HAP-1 (cell line): ENCODE measurements at regions not wholly inside any gene's neighbourhood (a gene's known extent, or its start where the extent isn't known, plus 50 kb on each side); places are given as distances from the start of the nearest gene placed in this dataset.

Experiments used
- DNase-seq, 2 experiments: peaks; one replicate each; pipeline ENCODE4 v3.0.0-alpha.2; 2016 to 2020; ENCODE audit warnings: low spot score in 2 of 2
- H3K27me3 ChIP-seq: fragments of 250-450 bp; sonication (Bioruptor Pico); 2 replicates; pipeline ENCODE4 v1.5.1; 2020; ENCODE audit warnings: low read depth, mild to moderate bottlenecking, moderate library complexity
- H3K36me3 ChIP-seq: fragments of 250-450 bp; sonication (Bioruptor Pico); replicated peaks from 2 replicates; pipeline ENCODE4 v1.5.1; 2020; ENCODE audit warnings: mild to moderate bottlenecking
- H3K4me1 ChIP-seq: fragments of 250-450 bp; sonication (Bioruptor Pico); 2 replicates; pipeline ENCODE4 v1.5.1; 2020; ENCODE audit warnings: mild to moderate bottlenecking
- H3K4me3 ChIP-seq: fragments of 250-450 bp; sonication (Bioruptor Pico); 2 replicates; pipeline ENCODE4 v1.5.1; 2020; ENCODE audit warnings: mild to moderate bottlenecking, moderate library complexity
- H3K9me3 ChIP-seq: fragments of 250-450 bp; sonication (Bioruptor Pico); 2 replicates; pipeline ENCODE4 v1.5.1; 2020; ENCODE audit warnings: mild to moderate bottlenecking, moderate library complexity
- in situ Hi-C: fragments of 300-500 bp; cut with MboI; formaldehyde crosslinking; loops from 3 replicates; pipeline ENCODE4 v1.14.3; 2020; ENCODE audit warnings: low sequenced_read_pairs, inconsistent platforms, mixed read lengths

DNA sequence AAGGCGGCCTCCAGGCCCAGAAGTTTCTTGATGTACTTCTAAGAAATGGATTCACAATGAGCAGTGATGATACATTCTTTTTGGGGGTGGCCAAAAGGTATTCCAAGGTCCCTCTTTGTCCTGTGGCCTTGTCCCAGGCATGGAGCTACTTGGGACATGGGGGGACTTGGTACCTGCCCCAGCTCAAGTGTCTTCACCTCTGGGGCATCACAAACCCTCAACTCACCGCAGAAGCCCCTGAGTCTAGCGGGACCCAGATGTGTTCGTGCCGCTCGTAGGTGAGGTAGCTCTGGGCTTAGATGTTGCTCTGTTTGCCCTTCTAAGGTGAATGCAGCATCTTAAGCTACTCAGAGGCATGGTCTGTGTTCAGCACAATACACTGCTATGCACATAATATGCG is 338.0 kb upstream of the IRX4 start:
- H3K9me3 ChIP-seq, result no peaks in the 10 kb centered on the region
- no peak for DNase-seq
- H3K4me1 ChIP-seq, result no peaks in the 10 kb centered on the region
- no peaks in the 10 kb centered on the region for H3K36me3 ChIP-seq
- H3K27me3 ChIP-seq, result no peaks in the 10 kb centered on the region
- in situ Hi-C loops, result no loop called here
- H3K4me3 ChIP-seq, result no peak overlapping the region

DNA sequence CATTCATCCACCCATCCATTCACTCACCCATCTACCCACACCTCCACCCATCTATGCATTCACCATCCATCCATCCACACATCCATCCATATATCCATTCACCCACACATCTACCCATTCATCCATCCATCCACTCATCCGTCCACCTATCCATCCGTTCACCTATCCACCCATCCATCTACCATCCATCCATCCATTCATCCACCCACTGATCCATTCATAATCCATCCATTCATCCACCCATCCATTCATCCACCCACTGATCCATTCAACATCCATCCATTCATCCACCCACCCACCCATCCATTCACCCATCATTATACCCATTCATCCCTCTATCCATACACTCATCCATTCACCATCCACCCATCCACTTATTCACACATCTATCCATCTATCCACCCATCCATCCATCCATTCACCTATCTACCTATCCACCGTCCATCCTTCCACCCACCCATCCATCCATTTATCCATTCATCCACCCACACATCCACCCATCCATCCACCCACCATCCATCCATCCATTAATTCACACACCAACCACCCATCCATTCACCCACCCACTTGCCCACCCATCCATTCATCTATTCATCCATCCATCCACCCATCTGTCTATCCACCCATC is 336.5 kb upstream of the IRX4 start:
- H3K4me1 ChIP-seq, result no peaks in the 10 kb centered on the region
- H3K4me3 ChIP-seq, result no peak overlapping the region
- in situ Hi-C loops, result no loop called here
- no peaks in the 10 kb centered on the region for H3K27me3 ChIP-seq
- no peaks in the 10 kb centered on the region for H3K9me3 ChIP-seq
- H3K36me3 ChIP-seq, result no peaks in the 10 kb centered on the region
- no peak for DNase-seq

DNA sequence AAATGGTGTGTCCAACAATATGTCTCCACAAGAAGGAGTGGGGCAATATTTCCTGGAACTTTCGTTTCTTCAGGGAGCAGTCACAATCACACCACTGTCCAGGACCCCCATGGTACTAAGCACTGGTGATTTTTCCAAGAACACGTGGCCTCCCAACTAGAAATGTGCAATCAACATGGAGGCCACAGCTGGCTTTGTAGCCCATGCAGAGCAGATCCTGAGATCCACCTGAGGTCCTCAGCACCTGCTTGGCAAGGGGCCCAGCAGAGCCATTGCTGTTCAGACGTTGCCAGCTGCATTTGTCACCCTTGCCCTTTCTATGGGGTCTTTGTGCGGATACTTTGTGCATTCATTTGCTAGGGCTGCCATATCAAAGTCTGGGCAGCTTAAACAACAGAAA is 334.5 kb upstream of the IRX4 start:
- Histone ChIP-seq H3K27me3 (no peaks in the 10 kb centered on the region), H3K9me3 (no peaks in the 10 kb centered on the region)
- in situ Hi-C loops, result no loop called here

DNA sequence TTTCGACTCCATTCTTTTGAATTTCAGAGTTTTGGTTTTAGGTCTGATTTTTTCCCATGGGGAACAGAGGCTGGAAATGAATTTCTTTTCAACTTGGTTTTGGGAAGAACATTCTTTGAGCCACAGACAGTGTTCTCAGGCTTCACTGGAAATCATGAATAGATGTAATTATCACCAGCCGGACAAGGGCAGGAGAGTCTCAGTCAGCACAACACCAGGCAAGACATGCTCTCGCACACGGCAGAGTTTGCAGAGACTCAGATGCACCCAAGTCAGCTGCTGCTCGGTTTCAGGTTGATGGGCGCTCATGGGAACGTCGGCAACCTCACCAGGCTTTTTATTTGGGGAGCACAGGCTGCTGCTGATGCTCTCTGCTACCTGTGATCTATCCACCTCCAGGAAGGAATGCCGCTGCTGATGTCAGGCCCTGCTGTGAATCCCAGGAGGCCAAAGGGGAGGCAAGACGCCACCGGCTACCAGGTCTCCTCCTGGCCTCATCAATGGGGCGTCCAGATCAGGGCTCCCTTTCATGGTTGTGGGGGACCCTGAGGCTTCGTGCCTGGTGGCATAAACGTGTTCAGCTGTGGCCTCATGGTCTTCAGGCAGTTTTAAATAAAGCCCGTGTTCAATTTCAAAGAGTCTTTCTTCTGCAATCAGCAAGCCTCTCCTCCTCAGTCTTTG is 332.3 kb upstream of the IRX4 start:
- no peak for DNase-seq
- Histone ChIP-seq H3K27me3 (no peaks in the 10 kb centered on the region), H3K4me1 (no peaks in the 10 kb centered on the region), H3K9me3 (no peaks in the 10 kb centered on the region), H3K36me3 (no peaks in the 10 kb centered on the region), H3K4me3 (no peak overlapping the region)
- in situ Hi-C loops, result no loop called here

More for the DNA sequence above, 334.5 kb upstream of the IRX4 start:
- H3K36me3 ChIP-seq, result no peaks in the 10 kb centered on the region
- no peak overlapping the region for H3K4me3 ChIP-seq
- no peaks in the 10 kb centered on the region for H3K4me1 ChIP-seq
- no peak for DNase-seq

DNA sequence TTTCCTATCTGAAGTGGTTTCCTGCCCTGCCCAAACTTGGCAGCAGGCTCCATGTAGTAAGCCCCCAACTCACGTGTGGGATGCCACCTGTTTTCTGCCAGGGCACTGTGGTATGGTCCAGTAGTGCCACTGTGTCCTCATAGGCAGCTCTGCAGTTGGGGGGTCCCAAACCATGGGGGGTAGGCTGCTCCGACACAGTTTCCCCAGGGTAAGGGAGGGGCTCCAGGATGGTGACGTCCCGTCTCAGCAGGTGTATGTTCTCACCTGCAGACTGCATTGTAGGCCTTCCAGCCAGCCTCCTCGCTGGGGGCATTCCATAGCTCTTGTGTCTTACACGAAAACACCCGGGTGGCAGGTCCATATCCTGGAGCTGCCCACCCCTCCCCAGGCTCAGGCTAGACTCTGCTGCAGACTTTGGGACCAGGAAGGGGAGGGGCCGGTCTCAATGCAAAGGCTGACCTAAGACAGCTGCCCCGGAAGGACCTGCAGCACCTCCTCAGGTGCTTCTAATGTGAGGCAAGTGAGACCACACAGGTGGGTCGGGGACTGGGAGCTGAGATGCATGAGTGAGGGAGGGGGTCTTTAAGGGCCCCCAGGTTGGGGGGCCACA is 330.5 kb upstream of the IRX4 start:
- H3K4me1 ChIP-seq, result no peaks in the 10 kb centered on the region
- no peaks in the 10 kb centered on the region for H3K36me3 ChIP-seq
- in situ Hi-C loops, result no loop called here
- H3K27me3 ChIP-seq, result no peaks in the 10 kb centered on the region
- H3K4me3 ChIP-seq, result no peak overlapping the region
- no peaks in the 10 kb centered on the region for H3K9me3 ChIP-seq
- DNase-seq, result no peak

DNA sequence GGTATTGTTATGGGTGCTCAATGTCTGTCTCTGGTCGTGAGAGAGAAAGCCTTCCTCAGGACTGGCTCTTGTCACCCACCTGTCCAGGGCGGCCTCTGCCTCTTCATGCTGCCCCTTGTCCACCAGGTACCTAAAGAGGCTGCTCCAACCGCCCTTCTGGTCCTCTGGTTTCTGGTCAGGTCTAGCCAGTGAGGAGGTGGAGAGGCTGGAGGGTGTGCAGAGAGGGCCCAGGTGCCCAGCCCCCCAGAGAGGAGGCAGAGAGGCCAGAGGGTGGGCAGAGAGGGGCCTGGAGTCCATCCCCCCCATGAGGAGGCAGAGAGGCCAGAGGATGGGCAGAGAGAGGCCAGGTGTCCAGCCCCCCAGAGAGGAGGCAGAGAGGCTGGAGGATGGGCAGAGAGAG is 329.8 kb upstream of the IRX4 start:
- no peaks in the 10 kb centered on the region for H3K4me1 ChIP-seq
- no peak for DNase-seq
- H3K9me3 ChIP-seq, result no peaks in the 10 kb centered on the region
- H3K36me3 ChIP-seq, result no peaks in the 10 kb centered on the region
- no peaks in the 10 kb centered on the region for H3K27me3 ChIP-seq
- no peak overlapping the region for H3K4me3 ChIP-seq
- in situ Hi-C loops, result no loop called here

DNA sequence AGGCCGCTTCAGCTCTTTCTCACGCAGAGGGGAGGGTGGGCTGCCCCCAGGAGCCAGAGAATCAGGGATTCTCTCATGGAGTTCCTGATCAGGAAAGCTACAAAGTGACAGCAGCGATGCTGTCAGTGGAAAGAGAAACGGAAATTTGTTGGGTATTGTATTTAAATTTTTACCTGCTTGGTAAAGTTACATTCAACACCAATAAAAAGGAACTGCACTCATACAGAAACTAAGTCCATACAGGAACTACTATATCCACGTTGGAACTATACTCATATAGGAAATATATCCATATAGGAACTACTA is 325.5 kb upstream of the IRX4 start:
- in situ Hi-C loops, result no loop called here
- no peak for DNase-seq
- H3K4me3 ChIP-seq, result no peak overlapping the region
- no peaks in the 10 kb centered on the region for H3K36me3 ChIP-seq
- H3K4me1 ChIP-seq, result no peaks in the 10 kb centered on the region
- H3K27me3 ChIP-seq, result no peaks in the 10 kb centered on the region
- H3K9me3 ChIP-seq, result no peaks in the 10 kb centered on the region

DNA sequence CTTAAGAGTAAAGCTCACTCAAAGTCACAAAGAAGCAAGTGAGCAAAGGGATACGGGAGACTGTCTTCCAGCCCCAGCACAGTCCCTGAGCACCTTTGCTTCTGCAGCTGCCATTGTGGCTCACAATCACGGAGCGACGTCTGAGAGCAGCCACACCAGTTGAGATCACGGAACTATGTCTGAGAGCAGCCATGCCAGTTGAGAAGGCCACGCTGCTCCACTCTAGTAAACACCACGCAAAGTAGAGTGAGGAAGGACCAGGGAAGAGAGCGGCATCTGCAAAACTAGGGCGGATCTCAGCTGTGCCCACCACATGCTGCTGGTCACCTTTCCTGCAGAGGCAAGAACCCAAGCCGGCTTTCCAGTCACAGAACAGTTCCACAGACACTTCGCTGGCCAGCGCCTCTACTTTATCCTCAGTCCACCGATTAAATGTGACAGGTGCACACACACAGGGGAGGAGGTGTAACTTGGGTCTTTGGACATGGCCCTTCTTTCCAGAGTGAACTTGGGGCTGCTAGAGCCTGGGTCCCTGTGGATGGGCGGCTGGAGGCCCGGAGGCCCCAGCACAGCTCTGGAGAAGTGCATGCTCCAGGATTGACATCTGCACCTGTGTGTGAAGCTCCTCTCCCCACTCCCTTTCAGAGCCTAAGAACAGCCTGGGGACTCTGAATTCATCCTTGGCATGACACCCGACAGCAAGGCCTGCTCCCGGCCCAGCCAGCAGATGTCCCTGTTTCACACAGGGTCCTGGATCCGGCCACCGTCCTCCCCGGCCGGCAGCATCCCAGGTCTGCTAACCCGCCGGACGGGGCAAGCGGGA is 324.9 kb upstream of the IRX4 start:
- no peaks in the 10 kb centered on the region for H3K9me3 ChIP-seq
- peak in 1 of 2 experiments; percentile 49 for DNase-seq
- H3K4me1 ChIP-seq, result no peaks in the 10 kb centered on the region
- no peaks in the 10 kb centered on the region for H3K27me3 ChIP-seq
- H3K36me3 ChIP-seq, result no peaks in the 10 kb centered on the region
- in situ Hi-C loops, result no loop called here
- H3K4me3 ChIP-seq, result no peak overlapping the region

DNA sequence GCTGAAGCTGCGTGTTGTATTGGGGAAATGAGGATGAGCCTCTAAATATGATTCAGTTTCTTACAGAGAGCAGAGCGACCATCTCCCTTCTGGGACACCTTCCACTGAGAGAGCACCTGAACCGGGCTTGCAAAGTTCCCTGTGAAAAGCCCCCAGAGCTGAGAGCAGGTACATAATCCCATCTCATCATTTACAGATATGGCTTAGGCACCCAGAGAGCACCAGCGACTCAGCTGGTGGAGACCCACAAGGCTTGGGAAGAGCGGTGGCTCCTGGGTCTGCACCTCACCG is 324.3 kb upstream of the IRX4 start:
- Histone ChIP-seq H3K4me1 (no peaks in the 10 kb centered on the region), H3K27me3 (no peaks in the 10 kb centered on the region), H3K9me3 (no peaks in the 10 kb centered on the region), H3K4me3 (no peak overlapping the region), H3K36me3 (no peaks in the 10 kb centered on the region)
- DNase-seq, result no peak
- in situ Hi-C loops, result no loop called here

DNA sequence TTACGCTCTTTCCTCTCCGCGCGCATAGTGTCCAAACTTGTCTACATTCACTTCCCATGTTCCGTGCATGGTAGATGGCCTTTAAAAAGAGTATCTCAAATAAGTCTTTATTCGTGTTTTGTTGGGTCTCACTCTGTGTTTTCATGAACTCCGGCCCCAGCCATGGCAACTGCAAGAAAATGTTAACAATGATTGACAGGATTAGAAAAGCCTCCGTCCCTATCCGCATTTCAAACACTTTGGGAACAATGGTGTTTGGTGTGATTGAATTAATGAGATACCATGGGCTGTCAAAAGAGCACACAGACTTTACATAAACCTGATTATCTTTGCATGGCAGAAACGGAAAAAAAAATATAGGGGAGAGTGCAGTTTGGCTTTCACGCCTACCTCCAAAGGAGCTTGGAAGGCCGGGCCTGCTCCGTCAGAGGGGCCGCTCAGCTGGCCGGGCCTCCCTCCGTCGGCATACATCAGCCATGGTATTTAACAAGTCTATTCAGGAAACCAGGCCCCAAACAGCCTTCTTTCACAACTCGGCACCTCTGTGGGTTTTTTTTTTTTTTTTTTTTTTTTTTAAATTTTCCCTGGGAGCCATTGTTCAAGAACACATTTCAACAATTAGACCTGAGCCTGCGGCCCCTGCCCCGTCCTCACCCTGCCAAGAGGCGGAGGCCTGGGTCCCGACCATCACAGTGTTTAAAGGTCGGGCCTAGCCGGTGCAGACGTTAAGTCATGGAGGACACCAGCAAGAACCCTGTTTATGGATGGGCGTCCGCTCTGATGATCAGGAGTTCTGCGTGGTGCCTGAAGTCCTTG is 323.8 kb upstream of the IRX4 start:
- in situ Hi-C loops, result no loop called here

DNA sequence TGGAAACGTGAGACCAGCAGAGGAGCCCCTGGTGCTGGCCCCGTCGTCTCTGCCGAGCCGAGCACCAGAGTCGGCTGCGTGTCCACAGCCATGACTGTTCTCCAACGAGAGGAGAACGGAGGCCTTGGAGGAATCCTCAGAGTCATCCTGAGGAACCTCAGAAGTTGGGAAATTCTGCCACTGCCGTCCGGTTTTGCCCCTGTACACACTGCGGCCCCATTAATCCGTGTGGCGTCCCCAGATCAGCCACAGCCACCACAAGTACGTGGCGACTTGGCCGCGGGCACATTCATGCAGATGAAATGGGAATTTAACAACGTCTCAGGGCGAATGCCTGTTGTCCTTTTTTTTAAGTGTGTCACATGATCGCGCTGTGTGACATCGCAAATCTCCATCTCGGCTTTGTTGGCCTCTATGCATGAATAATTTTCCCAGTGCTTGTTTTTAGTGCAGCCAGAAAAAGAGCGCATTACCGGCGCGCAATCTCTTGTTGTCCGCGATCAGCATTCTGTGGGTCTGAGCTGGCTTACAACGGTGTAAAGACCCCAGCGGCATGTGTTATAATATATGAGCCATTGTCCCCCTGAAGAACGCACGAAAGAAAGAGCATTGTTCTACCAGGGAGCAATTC is 323.0 kb upstream of the IRX4 start:
- H3K36me3 ChIP-seq, result no peaks in the 10 kb centered on the region
- no peak overlapping the region for H3K4me3 ChIP-seq
- no peaks in the 10 kb centered on the region for H3K4me1 ChIP-seq
- H3K9me3 ChIP-seq, result no peaks in the 10 kb centered on the region
- no peaks in the 10 kb centered on the region for H3K27me3 ChIP-seq
- DNase-seq, result no peak
- in situ Hi-C loops, result no loop called here

More for the DNA sequence above, 323.8 kb upstream of the IRX4 start:
- no peak for DNase-seq
- Histone ChIP-seq H3K9me3 (no peaks in the 10 kb centered on the region), H3K27me3 (no peaks in the 10 kb centered on the region), H3K4me3 (no peak overlapping the region), H3K36me3 (no peaks in the 10 kb centered on the region), H3K4me1 (no peaks in the 10 kb centered on the region)

DNA sequence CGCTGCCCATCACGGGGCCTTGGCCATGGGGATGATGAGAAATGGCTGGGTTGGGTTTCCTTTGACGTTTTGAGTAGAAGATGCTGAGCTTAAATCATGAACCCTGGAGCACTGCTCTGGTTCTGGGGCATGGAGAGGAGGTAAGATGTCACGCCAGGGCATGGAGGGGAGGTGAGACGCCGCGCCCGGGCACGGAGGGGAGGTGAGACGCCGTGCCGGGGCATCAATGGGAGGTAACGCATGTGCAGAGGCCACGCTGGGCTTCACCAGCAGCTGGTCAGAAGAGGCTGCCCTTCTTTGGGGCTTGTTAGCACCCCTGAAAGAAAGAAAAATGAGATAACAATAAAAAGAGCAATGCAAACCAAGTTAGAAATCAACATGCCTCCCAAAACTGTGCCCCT is 322.5 kb upstream of the IRX4 start:
- in situ Hi-C loops, result no loop called here

DNA sequence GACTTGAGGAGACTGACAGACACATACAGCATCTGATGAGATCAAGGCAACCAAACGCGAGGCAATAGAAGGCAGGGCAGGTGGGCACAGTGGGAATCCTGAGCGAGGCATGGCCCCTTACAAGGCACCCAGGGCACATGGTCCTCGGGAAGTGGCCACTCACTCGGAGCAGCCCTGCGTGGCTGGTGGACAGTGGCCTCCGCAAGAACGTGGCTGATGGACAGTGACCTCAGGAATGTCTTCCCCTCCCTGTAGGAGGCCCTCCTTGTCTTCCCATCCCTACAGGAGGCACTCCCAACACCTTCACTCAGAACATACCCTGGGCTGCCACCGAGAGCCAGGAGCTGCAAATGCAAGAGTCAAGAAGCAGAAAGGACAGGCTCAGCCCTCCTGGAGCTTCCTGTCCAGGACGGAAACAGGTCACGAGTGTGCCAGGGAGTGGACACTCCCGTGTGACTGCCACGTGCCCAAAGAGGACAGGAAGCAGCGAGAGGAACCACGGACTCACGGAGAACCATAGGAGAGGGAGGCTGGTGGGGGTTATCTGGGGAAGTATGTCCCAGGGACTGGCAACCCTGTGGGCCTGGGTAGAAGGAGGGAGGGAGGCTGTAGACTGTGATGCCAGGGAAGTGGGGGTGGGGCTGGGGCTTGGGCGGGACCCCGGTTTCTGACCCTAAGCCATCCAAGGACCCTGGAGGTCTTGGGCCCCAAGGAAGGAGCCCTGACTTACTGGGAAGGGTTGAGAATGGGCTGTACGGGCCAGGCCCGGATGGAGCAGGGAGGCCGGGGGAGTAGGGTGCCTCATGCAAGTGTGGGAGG is 321.9 kb upstream of the IRX4 start:
- no peak for DNase-seq
- no peaks in the 10 kb centered on the region for H3K27me3 ChIP-seq
- no peaks in the 10 kb centered on the region for H3K4me1 ChIP-seq
- in situ Hi-C loops, result no loop called here
- H3K36me3 ChIP-seq, result no peaks in the 10 kb centered on the region
- no peak overlapping the region for H3K4me3 ChIP-seq
- no peaks in the 10 kb centered on the region for H3K9me3 ChIP-seq

More for the DNA sequence above, 322.5 kb upstream of the IRX4 start:
- no peak for DNase-seq
- Histone ChIP-seq H3K4me3 (no peak overlapping the region), H3K27me3 (no peaks in the 10 kb centered on the region), H3K4me1 (no peaks in the 10 kb centered on the region), H3K9me3 (no peaks in the 10 kb centered on the region), H3K36me3 (no peaks in the 10 kb centered on the region)
